Kasumi-1 (cell line): ENCODE measurements at regions not wholly inside any gene's neighbourhood (a gene's known extent, or its start where the extent isn't known, plus 50 kb on each side); places are given as distances from the start of the nearest gene placed in this dataset.

Experiments
- DNase-seq, 2 experiments: peaks; one replicate each; lab custom pipeline; 2025; lab: John Stamatoyannopoulos, UW

- no peak for DNase-seq
These were observed 53.0 kb upstream of the RAB18 start for GRCh38 chr10:27451054-27451453.

DNA sequence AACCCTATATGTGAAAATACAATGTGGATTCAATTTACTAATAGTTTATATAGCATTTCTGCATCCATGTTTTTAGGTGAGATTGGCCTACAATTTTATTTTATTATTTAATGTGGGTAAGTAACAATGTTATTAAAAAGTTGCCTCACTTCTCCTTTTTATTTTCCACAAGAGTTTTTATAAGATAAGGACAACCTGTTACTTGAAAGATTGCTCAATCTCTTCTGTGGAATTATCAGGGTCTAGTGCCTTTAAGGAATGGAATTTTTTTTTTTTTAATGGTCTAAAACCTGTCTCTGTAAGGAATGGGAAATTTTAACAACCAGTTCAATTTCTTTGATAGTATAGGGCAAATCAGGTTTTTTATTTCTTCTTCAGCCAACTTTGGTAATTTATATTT lies 53.9 kb upstream of the RAB18 start:
- DNase-seq: no peak

DNA sequence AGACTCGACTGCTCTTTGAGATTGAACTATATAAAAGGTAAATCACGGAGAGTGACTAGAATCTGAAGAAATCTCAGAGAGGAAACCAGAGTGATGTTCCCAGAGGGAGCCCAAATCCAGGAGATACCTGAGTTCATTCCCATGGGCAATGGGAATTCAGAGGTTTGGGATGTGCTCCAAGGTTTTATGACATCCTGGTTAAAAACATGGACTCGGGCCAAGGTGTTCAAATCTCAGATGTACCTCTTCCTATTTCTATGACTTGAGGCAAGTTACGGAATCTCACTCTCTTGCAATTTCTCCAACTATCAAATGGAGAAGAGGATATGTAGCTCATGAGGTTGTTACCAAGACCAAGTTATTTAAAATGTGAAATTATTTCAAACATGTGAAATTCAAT lies 54.5 kb upstream of the RAB18 start:
- DNase-seq: no peak

DNA sequence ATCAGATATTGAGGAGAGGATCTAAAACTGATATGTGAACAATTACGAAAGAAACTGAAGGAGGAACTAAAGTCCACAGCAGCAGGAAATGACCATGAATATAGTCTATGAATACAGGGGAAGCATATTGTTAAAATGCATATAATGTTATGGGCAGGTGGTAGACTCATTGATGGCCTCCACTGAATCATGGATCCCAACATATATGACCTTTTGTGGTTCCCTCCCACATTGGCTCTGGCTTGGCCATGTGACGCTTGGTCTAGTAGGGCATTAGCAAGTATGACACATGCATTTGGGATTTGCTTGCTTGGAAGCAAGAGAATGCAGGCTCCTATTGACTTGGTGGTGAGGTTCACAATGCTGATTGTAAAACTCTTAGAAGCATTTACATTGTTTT lies 55.2 kb upstream of the RAB18 start:
- peak; percentile 25 to 37 for DNase-seq

DNA sequence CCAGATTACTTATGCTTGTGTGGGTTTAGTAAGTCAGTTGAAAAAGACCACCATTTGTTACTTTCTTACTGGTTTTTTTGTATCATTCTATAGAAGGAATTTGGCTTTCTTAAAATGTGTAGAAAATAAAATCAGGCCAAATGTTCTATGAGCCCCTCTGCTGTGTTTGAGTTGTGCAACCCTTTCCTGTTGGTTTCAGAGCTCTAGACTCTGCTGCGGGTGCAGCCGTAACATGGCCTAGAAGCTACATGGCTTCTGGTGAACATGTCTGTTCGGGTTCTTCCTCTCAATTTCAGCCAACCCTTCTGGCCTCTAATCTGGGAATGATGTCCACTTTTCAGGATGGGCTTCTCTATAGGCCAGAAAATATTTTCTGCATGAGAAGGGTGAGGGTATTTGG lies 56.6 kb upstream of the RAB18 start:
- DNase-seq: peak; percentile 70 to 83

DNA sequence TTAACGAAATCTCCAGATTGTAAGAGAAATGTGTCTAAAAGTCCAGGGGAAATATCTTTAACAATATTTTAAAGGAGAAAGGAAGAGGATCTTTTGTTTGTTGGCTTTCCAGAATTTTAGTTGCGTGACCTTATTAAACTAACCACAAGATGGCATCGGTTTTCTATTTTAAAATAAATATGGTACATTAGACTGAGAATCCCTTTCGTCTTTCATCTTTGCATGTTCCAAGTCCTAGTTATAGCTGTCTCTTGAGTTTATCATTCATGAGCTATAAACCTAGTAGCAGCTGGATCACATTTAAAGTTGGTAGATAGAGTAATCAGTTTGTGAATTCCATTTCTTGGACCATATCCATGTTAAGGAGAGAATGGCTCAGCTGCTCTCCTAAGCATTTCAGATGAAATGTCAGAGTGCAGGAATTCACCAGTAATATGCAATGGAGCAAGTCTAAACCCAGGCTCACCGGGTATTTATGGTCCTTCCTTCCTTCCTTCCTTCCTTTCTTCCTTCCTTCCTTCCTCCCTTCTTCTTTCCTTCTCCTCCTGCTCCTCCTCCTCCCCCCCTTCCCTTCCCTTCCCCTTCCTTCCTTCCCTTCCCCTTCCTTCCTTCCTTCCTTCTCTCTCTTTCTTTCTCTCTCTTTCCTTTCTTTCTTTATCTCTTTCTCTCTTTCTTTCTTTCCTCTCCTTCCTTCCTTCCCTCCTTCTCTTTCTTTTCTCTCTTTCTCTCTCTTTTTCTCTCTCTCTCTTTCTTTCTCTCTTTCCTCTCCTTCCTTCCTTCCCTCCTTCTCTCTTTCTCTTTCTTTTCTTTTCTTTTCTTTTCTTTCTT lies 57.8 kb upstream of the RAB18 start:
- peak; percentile 86 to 94 for DNase-seq

DNA sequence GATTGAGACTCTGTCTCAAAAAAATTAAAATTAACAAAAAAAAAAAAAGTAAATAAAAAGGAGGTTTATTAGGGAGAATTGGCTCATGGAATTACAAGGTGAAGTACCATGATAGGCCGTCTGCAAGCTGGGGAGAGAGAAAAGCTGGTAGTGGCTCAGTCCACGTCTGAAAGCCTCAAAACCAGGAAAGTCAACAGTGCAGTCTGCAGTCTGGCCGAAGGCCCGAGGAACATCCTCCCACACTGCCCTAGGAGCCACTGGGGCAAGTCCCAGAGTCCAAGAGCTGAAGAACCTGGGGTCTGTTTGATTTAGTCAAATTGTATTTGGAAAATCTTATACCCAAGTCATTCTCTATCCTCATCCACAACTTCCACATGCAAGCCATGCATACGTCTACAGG lies 59.0 kb upstream of the RAB18 start:
- DNase-seq: no peak

DNA sequence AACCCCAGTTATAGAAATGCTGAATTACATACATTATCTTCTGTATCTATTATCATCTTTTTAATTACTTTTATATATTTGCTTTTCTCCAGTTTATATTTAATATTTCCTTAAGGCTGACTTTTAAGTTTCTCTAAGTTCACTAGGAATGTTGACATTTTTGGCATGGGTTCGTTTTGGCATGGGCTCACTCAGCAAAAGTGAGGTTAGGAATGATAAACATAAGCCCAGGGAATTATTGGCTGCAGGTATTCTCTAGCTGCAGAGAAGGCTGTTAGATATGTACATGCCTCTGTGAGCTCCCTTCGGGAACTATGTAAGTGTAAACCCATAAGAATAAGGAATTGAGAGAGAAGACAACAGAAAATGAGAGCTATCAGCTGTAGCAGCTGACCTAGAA lies 63.6 kb upstream of the RAB18 start:
- no peak for DNase-seq

DNA sequence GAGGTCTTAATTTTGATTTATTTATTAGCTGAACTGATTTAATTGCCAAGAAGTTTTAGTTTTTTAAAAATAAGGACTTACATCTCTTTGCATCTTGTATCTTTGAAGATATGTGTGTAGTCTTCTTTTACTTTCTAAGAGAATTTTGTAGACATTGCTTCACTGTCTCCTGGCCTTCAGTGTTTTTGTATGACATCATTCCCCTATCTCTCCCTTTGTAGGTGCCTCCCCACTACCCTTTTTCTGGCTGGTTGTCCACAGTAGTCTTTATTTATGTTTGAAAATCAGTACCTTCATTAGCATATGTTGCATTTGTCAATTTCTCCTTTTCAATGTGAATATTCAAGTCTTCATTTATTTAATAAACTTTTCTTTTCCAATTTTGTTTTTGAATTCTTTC lies 64.1 kb upstream of the RAB18 start:
- no peak for DNase-seq

DNA sequence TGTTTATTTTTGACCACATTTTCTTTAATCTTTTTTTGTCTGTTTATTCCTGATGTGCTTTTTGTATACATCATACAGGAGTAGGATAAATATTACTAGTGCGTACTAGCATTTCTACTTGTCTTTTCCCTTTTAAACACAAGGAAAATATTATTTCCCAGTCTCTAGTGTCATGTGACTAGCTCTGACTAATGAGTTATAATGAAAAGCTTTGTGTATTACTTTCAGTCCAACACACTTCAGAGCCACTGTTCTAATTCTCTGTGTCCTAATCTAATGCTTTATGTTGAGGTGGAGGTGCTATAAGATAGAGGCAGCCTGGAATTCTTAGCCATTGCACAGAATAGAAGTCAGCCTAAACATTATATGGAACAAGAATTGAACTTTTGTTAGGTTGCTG lies 65.0 kb upstream of the RAB18 start:
- no peak for DNase-seq

- no peak for DNase-seq
These were observed 66.3 kb upstream of the RAB18 start for GRCh38 chr10:27437775-27438174.

- DNase-seq: no peak
These were observed 67.4 kb upstream of the RAB18 start for GRCh38 chr10:27436710-27437109.

GRCh38 chr10:27433976-27434375 lies 70.1 kb upstream of the RAB18 start:
- no peak for DNase-seq

DNA sequence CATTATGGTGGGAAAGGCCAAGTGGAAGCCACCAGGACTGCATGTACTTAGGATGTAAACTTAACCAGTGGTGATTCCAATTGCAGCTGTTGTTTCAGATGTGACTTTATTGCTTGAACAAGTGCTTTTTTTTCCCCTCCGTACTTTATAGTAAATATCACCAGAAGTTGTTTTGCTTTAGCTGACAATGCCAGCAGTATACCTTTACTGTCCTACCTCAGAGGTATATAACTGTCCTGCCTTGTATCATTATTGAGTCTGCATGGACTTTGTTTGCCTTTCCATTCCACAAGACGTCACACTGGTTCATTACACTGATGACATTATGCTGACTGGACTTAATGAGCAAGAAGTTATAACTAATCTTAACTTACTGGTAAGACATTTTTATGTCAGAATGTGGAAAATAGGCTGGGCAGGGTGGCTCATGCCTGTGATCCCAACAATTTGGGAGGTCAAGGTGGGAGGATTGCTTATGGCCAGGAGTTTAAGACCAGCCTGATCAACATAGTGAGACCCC lies 77.1 kb upstream of the RAB18 start:
- DNase-seq: no peak

DNA sequence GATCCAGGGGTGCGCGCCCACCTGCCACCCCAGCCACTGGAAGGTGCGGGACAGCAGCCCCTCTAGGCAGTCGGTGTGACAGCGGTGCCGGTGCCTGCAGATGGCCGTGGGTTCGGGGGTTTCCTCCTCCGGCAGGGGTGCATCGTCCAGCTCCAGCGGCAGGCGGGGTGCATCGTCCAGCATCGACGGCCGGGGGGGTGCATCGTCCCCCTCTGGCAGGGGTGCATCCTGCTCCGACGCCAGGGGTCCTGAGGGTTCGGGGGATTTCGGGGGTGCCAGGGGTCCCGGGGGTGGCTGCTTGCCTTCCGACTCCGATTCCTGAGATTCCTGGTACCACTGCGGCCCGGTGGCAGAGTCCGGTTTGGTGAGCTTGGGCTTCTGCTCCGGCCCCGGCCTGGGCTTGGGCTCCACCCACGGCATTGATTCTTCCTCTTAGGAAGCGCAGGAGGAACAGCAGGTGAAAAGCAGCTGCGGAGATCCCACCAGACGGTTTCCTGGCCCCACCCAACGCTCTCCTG lies 90.2 kb upstream of the RAB18 start:
- no peak for DNase-seq

DNA sequence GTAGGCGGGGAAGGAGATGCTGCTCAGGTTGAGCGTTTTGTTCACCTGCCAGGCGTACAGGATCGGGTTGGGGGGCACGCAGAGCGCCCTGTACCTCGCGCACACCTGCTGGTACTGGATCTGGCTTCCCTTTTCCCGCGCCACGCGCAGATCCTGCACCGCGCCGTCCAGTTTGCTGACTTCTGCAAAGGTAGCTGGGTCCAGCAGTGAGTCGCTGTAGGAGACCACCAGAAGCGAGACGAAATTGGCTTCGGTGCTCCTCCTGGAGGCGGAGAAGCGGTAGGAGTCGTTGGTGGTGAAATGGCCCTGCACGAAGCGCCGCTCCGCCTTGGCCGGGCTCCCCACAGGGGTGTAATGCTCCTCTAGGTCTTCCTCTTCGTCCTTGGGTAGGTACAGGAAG lies 90.7 kb upstream of the RAB18 start:
- DNase-seq: no peak

DNA sequence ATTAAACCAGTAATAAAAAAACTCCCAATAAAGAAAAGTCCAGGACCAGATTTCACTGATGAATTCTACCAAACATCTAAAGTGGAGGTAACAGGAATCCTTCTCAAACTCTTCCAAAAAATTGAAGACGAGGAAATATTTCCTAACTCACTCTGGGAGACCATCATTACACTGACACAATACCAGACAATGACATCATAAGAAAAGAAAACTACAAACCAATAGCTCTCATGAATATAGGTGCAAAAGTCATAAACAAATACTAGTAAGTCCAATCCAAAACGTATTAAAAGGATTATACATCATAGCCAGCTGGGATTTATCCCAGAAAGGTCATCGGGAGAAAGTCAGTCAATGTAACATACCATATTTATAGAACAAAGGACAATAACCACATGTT lies 94.0 kb upstream of the RAB18 start:
- DNase-seq: no peak

DNA sequence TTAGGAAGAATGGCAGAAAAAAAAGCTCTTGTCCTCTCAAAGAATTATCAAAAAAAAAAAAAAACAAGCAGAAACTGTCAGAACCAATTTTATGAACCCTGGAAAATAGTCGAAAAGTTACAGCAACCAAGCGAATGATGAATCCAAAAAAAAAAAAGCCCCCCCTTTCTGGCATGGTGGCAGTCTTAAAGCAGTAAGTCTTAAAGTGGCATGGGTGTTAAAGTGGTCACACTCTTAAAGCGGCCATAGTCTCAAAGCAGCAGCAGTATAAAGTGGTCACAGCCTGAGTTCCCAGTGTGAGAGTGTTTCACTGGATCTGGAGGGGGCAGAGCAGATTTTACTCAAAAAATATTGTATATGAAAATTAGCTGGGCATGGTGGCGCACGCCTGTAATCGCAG lies 96.8 kb upstream of the RAB18 start:
- DNase-seq: no peak

DNA sequence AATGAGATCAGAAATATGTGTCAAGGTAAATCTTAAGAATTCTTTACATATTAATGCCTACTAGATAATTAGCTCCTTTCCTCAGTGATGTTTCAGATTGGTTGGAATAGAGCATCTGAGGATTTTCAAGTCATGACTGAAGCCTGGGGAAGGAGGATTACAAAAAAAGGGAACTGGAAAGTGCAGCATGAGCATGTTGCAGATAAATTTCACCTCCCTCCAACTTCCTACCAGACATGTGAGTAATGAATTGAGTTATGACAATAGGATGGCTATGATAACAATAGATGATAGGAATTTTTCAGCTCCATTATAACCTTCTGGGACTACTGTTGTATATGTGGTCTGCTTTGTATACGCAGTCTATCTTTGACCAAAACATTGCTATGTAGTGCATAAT lies 104.2 kb upstream of the RAB18 start:
- peak; percentile 7 to 20 for DNase-seq

GRCh38 chr10:27393961-27394360 lies 110.1 kb upstream of the RAB18 start:
- no peak for DNase-seq

GRCh38 chr10:27392606-27393005 lies 111.5 kb upstream of the RAB18 start:
- no peak for DNase-seq

DNA sequence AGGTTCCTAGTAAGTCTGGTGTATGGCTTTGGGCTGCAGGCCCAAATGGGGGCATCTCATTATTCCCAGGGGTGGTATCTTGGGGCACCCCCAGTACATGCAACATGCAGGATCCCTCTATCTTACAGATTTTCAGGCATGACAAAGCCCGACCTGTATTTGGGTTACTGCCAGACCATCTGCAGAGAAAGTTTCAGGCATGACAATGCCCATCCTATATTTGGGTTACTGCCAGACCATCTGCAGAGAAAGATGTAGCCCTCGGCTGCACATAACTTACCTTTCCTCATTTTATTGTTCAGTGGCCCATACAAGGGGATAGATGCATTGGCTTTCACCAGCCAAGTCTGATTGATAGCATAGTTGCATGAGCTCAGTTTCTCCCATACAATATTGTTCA lies 112.2 kb upstream of the RAB18 start:
- no peak for DNase-seq

GRCh38 chr10:27391325-27391724 lies 112.8 kb upstream of the RAB18 start:
- DNase-seq: no peak

DNA sequence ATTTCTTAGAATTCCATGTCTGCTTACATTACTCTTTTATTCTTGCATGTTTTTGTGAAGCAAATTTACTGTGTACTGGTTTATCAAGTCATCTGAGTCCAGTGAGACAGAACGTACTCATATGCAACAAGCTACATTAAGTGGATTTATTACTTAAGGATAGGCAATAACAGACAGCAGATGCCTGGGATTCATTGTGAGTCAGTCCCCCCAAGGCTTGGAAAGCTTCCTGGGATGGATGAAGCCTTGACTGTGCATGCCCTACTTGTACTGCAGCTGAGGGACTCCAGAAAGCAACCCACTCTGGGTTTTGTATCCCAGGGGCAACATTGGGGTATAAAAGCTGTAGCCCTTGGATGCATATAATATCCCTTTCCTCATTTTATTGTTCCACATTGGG lies 113.4 kb upstream of the RAB18 start:
- no peak for DNase-seq
